OCI-LY7 (cell line): ENCODE measurements at regions not wholly inside any gene's neighbourhood (a gene's known extent, or its start where the extent isn't known, plus 50 kb on each side); places are given as distances from the start of the nearest gene placed in this dataset.

Source experiments
- BruUV-seq: library from RNA; stranded (reverse); fragments of 400-500 nt; replicated peaks from 2 replicates; lab custom pipeline; 2021; lab: Mats Ljungman, UMichigan
- CTCF ChIA-PET: fragments of 300-600 bp; sonication (Branson Sonifier 250); formaldehyde crosslinking; loops from one replicate; lab custom pipeline; 2022; ENCODE audit warnings: antibody characterized with exemption; ENCODE audit not compliant: unreplicated experiment; lab: Charles Lee
- POLR2A ChIA-PET: fragments of 300-600 bp; sonication (Branson Sonifier 250); formaldehyde crosslinking; loops from one replicate; lab custom pipeline; 2022; ENCODE audit warnings: antibody characterized with exemption; lab: Charles Lee
- DNase-seq: peaks from one replicate; pipeline ENCODE4 v3.0.0-alpha.2; 2015; ENCODE audit warnings: low spot score
- H2AFZ ChIP-seq: fragments of 200-600 bp; sonication (generic), shearing (Covaris generic); 2 replicates; pipeline ENCODE4 v1.6.1; 2014; ENCODE audit warnings: mild to moderate bottlenecking, antibody characterized with exemption, low read length, moderate library complexity
- H3K27ac ChIP-seq: fragments of 200-600 bp; sonication (generic); 2 replicates; pipeline ENCODE4 v1.5.1; 2014; ENCODE audit warnings: mixed run types, low read depth, mild to moderate bottlenecking, moderate library complexity, low read length, inconsistent platforms; ENCODE audit not compliant: poor library complexity, severe bottlenecking
- H3K36me3 ChIP-seq: fragments of 200-600 bp; sonication (generic); 2 replicates; pipeline ENCODE4 v1.6.1; 2014; ENCODE audit warnings: mild to moderate bottlenecking, antibody characterized with exemption, low read length, moderate library complexity, mixed read lengths; ENCODE audit not compliant: insufficient read depth
- H3K4me1 ChIP-seq: fragments of 200-600 bp; sonication (generic); 2 replicates; pipeline ENCODE4 v1.5.1; 2014; ENCODE audit warnings: mild to moderate bottlenecking, low read length; ENCODE audit not compliant: insufficient read depth, poor library complexity, severe bottlenecking
- H3K4me2 ChIP-seq: fragments of 200-600 bp; sonication (generic); 2 replicates; pipeline ENCODE4 v1.6.1; 2014; ENCODE audit warnings: mild to moderate bottlenecking, low read length
- H3K4me3 ChIP-seq: fragments of 200-600 bp; sonication (generic); 2 replicates; pipeline ENCODE4 v1.5.1; 2014; ENCODE audit warnings: mild to moderate bottlenecking, low read depth, low read length; ENCODE audit not compliant: poor library complexity, severe bottlenecking
- H3K79me2 ChIP-seq: fragments of 200-600 bp; sonication (generic); 2 replicates; pipeline ENCODE4 v1.6.1; 2016; ENCODE audit warnings: low read depth, mild to moderate bottlenecking, low read length, moderate library complexity, mixed read lengths; ENCODE audit not compliant: insufficient read depth
- H3K9me2 ChIP-seq: fragments of 200-600 bp; sonication (generic); 2 replicates; pipeline ENCODE4 v1.6.1; 2016; ENCODE audit warnings: mild to moderate bottlenecking, low read length, mixed read lengths; ENCODE audit not compliant: insufficient read depth
- H3K9me3 ChIP-seq: fragments of 200-600 bp; sonication (generic); 2 replicates; pipeline ENCODE4 v1.6.1; 2014; ENCODE audit warnings: mild to moderate bottlenecking, mixed run types, low read length, mixed read lengths
- H4K20me1 ChIP-seq: fragments of 200-600 bp; sonication (generic); 2 replicates; pipeline ENCODE4 v1.6.1; 2014; ENCODE audit warnings: mild to moderate bottlenecking, antibody characterized with exemption, low read length, moderate library complexity, mixed read lengths; ENCODE audit not compliant: insufficient read depth
- CTCF ChIP-seq: fragments of 200-600 bp; sonication (generic); conservative IDR thresholded peaks from 2 replicates; pipeline ENCODE4 v1.5.1; 2014; ENCODE audit warnings: mild to moderate bottlenecking, antibody characterized with exemption, low read length, moderate library complexity, mixed read lengths
- EZH2phosphoT487 ChIP-seq: fragments of 200-600 bp; sonication (generic); IDR thresholded peaks from 2 replicates; pipeline ENCODE4 v1.6.1; 2018; ENCODE audit warnings: low read depth, borderline replicate concordance, mild to moderate bottlenecking, mixed run types, antibody characterized with exemption, low read length, moderate library complexity, mixed read lengths
- intact Hi-C: fragments of 100-400 bp; cut with micrococcal nuclease; formaldehyde crosslinking; loops from one replicate; pipeline ENCODE4 v1.10.0; 2022; ENCODE audit not compliant: unreplicated experiment

GRCh38 chr12:77571768-77572167, 258.9 kb upstream of the NAV3 start:
- Histone ChIP-seq H3K4me1 (no peaks in the 10 kb centered on the region), H3K79me2 (no peaks in the 10 kb centered on the region), H3K9me2 (no peaks in the 10 kb centered on the region), H3K9me3 (no peaks in the 10 kb centered on the region), H3K4me2 (no peak overlapping the region), H3K4me3 (no peak overlapping the region), H3K27ac (no peak overlapping the region), H3K36me3 (no peaks in the 10 kb centered on the region), H2AFZ (no peak overlapping the region), H4K20me1 (no peaks in the 10 kb centered on the region)
- no peak for TF ChIP-seq EZH2phosphoT487
- TF ChIP-seq CTCF, result no peak
- POLR2A ChIA-PET, result no interaction called here
- CTCF ChIA-PET, result no interaction called here
- DNase-seq, result no peak
- BruUV-seq, result no TSS peak
- intact Hi-C loops, result no loop called here

GRCh38 chr12:77571127-77571526, 259.6 kb upstream of the NAV3 start:
- Histone ChIP-seq H4K20me1 (no peaks in the 10 kb centered on the region), H3K4me3 (no peak overlapping the region), H2AFZ (no peak overlapping the region), H3K9me3 (no peaks in the 10 kb centered on the region), H3K4me1 (no peaks in the 10 kb centered on the region), H3K4me2 (no peak overlapping the region), H3K9me2 (no peaks in the 10 kb centered on the region), H3K36me3 (no peaks in the 10 kb centered on the region), H3K79me2 (no peaks in the 10 kb centered on the region), H3K27ac (no peak overlapping the region)
- DNase-seq, result no peak
- BruUV-seq, result no TSS peak
- TF ChIP-seq CTCF (no peak), EZH2phosphoT487 (no peak)
- CTCF ChIA-PET, result no interaction called here
- POLR2A ChIA-PET, result no interaction called here
- intact Hi-C loops, result no loop called here

GRCh38 chr12:77569876-77570275, 260.8 kb upstream of the NAV3 start:
- no peaks in the 10 kb centered on the region for H3K79me2 ChIP-seq
- H3K36me3 ChIP-seq, result no peaks in the 10 kb centered on the region
- DNase-seq, result no peak
- no peak for TF ChIP-seq CTCF
- no peaks in the 10 kb centered on the region for H4K20me1 ChIP-seq
- no peaks in the 10 kb centered on the region for H3K4me1 ChIP-seq
- POLR2A ChIA-PET, result no interaction called here
- intact Hi-C loops, result no loop called here
- BruUV-seq, result no TSS peak
- no peaks in the 10 kb centered on the region for H3K9me3 ChIP-seq
- no peak overlapping the region for H3K27ac ChIP-seq
- H3K4me3 ChIP-seq, result no peak overlapping the region
- CTCF ChIA-PET, result no interaction called here
- H2AFZ ChIP-seq, result no peak overlapping the region
- H3K4me2 ChIP-seq, result no peak overlapping the region
- H3K9me2 ChIP-seq, result no peaks in the 10 kb centered on the region
